B cell (primary cell): ENCODE measurements at regions not wholly inside any gene's neighbourhood (a gene's known extent, or its start where the extent isn't known, plus 50 kb on each side); places are given as distances from the start of the nearest gene placed in this dataset.

Experiments used
- ATAC-seq: fragments of 200-7000 bp; cut with Tn5 transposase; one replicate; pipeline ENCODE4 v1.10.0; 2021; ENCODE audit warnings: low read depth, mild to moderate bottlenecking, moderate number of reproducible peaks, moderate library complexity
- CTCF ChIA-PET: fragments of 350-600 bp; sonication (Branson Sonifier 250); formaldehyde crosslinking; loops from one replicate; lab custom pipeline; 2021; ENCODE audit warnings: antibody characterized with exemption, inconsistent platforms; lab: Charles Lee
- POLR2A ChIA-PET: fragments of 350-600 bp; sonication (Branson Sonifier 250); formaldehyde crosslinking; loops from one replicate; lab custom pipeline; 2021; ENCODE audit warnings: antibody characterized with exemption; lab: Charles Lee
- DNase-seq: peaks from one replicate; pipeline ENCODE4 v3.0.0; 2013
- H2AFZ ChIP-seq: 2 replicates; pipeline ENCODE4 v1.6.1; 2012; ENCODE audit warnings: mild to moderate bottlenecking, low read depth, low read length; ENCODE audit not compliant: insufficient read depth, poor library complexity, severe bottlenecking
- H3K27ac ChIP-seq, 2 donors: 1 replicate in 1 of 2; 2 replicates in 1 of 2; pipeline ENCODE4 v1.5.1; 2012 to 2013; ENCODE audit warnings: low read length in 2 of 2, mild to moderate bottlenecking in 2 of 2, moderate library complexity in 1 of 2
- H3K27me3 ChIP-seq, 4 experiments: fragments of 200-600 bp in 1 of 4; sonication (generic) in 1 of 4; replicated peaks in 1 of 4; 1 replicate in 2 of 4; 2 replicates in 2 of 4; pipeline versions ENCODE4 v1.6.1 to v1.7.0; 2013 to 2016; ENCODE audit warnings: low read length in 3 of 4, mild to moderate bottlenecking in 2 of 4, mixed read lengths in 1 of 4, moderate library complexity in 1 of 4; ENCODE audit not compliant: insufficient read depth in 4 of 4, control insufficient read depth in 3 of 4; ENCODE audit errors: control extremely low read depth in 1 of 4
- H3K36me3 ChIP-seq, 2 experiments: replicated peaks in 1 of 2; 1 replicate in 1 of 2; 2 replicates in 1 of 2; pipeline versions ENCODE4 v1.6.1 to v1.7.1; 2013; ENCODE audit warnings: low read length in 1 of 2; ENCODE audit not compliant: insufficient read depth in 2 of 2, control insufficient read depth in 1 of 2; ENCODE audit errors: control extremely low read depth in 1 of 2, extremely low read depth in 1 of 2
- H3K4me1 ChIP-seq, 2 donors: fragments of 200-600 bp in 1 of 2; sonication (generic) in 1 of 2; 1 replicate in 1 of 2; 2 replicates in 1 of 2; pipeline versions ENCODE4 v1.5.1 to v1.6.1; 2013 to 2017; ENCODE audit warnings: low read length in 2 of 2; ENCODE audit not compliant: control insufficient read depth in 2 of 2, insufficient read depth in 2 of 2
- H3K4me2 ChIP-seq: replicated peaks from 2 replicates; pipeline ENCODE3; 2012; ENCODE audit warnings: mild to moderate bottlenecking, low read depth, low read length; ENCODE audit not compliant: poor library complexity, severe bottlenecking
- H3K4me3 ChIP-seq, 5 experiments: fragments of 200-600 bp in 1 of 5; sonication (generic) in 1 of 5; 1 replicate in 3 of 5; 2 replicates in 2 of 5; pipeline versions ENCODE4 v1.5.1 to v1.7.0; 2011 to 2016; ENCODE audit warnings: low read length in 4 of 5, mild to moderate bottlenecking in 4 of 5, low read depth in 2 of 5, control low read depth in 1 of 5, moderate library complexity in 1 of 5; ENCODE audit not compliant: insufficient read depth in 1 of 5; ENCODE audit errors: control extremely low read depth in 1 of 5, extremely low read depth in 1 of 5
- H3K79me2 ChIP-seq: fragments of 200-600 bp; sonication (generic); one replicate; pipeline ENCODE4 v1.6.0; 2016; ENCODE audit warnings: low read length; ENCODE audit not compliant: control insufficient read depth, insufficient read depth
- H3K9ac ChIP-seq: fragments of 200-600 bp; sonication (generic); 2 replicates; pipeline ENCODE4 v1.6.1; 2017; ENCODE audit warnings: mild to moderate bottlenecking, low read length, moderate library complexity
- H3K9me3 ChIP-seq, 3 donors: one replicate each; pipeline versions ENCODE4 v1.6.1 to v1.7.1; 2013; ENCODE audit warnings: low read length in 2 of 3; ENCODE audit not compliant: control insufficient read depth in 2 of 3, insufficient read depth in 1 of 3; ENCODE audit errors: control extremely low read depth in 1 of 3
- H4K20me1 ChIP-seq: 2 replicates; pipeline ENCODE4 v1.6.0; 2012; ENCODE audit warnings: mild to moderate bottlenecking, low read length; ENCODE audit not compliant: insufficient read depth, control insufficient read depth, poor library complexity, severe bottlenecking
- H3K27ac Mint-ChIP-seq: one replicate; pipeline ENCODE4 v1.8.0; 2021; ENCODE audit warnings: mixed read lengths
- H3K27me3 Mint-ChIP-seq: one replicate; pipeline ENCODE4 v1.8.0; 2021; ENCODE audit warnings: mixed read lengths
- H3K4me1 Mint-ChIP-seq: one replicate; pipeline ENCODE4 v1.8.0; 2021; ENCODE audit warnings: mixed read lengths
- H3K4me3 Mint-ChIP-seq: one replicate; pipeline ENCODE4 v1.8.0; 2021; ENCODE audit warnings: mixed read lengths
- H3K9me3 Mint-ChIP-seq: one replicate; pipeline ENCODE4 v1.8.0; 2022; ENCODE audit warnings: mixed read lengths; ENCODE audit not compliant: insufficient read depth
- EZH2 ChIP-seq: IDR thresholded peaks from 2 replicates; pipeline ENCODE4 v1.6.1; 2012; ENCODE audit warnings: borderline replicate concordance, low read depth, mild to moderate bottlenecking, moderate library complexity, low read length; ENCODE audit not compliant: insufficient read depth, poor library complexity, severe bottlenecking
- WGBS: methylation state at CpG from one replicate; pipeline ENCODE4 v1.1.5; 2013; ENCODE audit warnings: missing lambda C conversion rate; ENCODE audit not compliant: insufficient coverage; 5-methylcytosine and 5-hydroxymethylcytosine counted together
- intact Hi-C: fragments of 100-400 bp; cut with micrococcal nuclease; formaldehyde crosslinking; loops from one replicate; pipeline ENCODE4 v1.10.0; 2022
- TF ChIP-seq, protein P1 (sequence below): fragments of 200-600 bp; IDR thresholded peaks from one replicate; pipeline ENCODE4 v1.8.0; 2022; ENCODE audit warnings: antibody characterized with exemption, mild to moderate bottlenecking

DNA sequence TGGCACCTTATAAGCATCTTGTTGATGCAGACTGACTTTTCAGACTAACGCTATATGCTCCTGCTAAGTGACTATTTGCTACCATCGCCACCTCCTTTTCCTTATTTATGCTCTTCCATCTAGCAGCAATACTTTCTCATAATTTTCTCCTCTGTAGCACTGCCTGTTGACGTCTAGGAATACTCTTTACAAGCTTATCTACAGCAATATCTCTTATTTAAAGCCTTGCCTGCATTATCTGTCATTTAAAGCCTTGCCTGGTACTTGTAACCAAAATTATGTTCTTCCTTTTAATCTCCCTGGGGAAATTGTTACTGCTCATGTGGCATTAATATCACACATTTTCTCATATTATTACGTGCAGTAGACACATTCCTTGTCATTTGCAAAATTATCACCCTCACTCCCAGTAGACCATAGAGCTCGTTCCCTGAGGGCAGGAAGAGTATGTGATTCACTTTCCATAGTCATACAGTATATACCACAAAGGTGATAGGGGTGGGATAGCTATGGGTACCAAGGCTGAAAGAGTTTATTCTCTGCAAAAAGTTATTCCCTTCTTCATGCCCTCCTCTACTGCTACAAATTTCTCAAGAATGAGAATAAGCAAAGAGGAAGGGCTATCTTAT lies 359.7 kb upstream of the PCDH15 start:
- H3K9ac ChIP-seq = no peak overlapping the region
- intact Hi-C loops = no loop called here
- no peaks in the 10 kb centered on the region for H3K27me3 ChIP-seq
- peaks cover 3% of the 10 kb centered on the region for H3K9me3 Mint-ChIP-seq
- H3K79me2 ChIP-seq = no peaks in the 10 kb centered on the region
- ATAC-seq (no peak), DNase-seq (no peak)
- no peaks in the 10 kb centered on the region for H3K4me1 Mint-ChIP-seq
- WGBS = 81% methylated on average over 3 of the region's 5 CpGs
- H3K27ac Mint-ChIP-seq = no peak overlapping the region
- H4K20me1 ChIP-seq = no peaks in the 10 kb centered on the region
- TF ChIP-seq, protein P1, sequence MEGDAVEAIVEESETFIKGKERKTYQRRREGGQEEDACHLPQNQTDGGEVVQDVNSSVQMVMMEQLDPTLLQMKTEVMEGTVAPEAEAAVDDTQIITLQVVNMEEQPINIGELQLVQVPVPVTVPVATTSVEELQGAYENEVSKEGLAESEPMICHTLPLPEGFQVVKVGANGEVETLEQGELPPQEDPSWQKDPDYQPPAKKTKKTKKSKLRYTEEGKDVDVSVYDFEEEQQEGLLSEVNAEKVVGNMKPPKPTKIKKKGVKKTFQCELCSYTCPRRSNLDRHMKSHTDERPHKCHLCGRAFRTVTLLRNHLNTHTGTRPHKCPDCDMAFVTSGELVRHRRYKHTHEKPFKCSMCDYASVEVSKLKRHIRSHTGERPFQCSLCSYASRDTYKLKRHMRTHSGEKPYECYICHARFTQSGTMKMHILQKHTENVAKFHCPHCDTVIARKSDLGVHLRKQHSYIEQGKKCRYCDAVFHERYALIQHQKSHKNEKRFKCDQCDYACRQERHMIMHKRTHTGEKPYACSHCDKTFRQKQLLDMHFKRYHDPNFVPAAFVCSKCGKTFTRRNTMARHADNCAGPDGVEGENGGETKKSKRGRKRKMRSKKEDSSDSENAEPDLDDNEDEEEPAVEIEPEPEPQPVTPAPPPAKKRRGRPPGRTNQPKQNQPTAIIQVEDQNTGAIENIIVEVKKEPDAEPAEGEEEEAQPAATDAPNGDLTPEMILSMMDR = no peak
- no peak for TF ChIP-seq EZH2
- H3K4me2 ChIP-seq = no peak overlapping the region
- H3K27ac ChIP-seq = no peak overlapping the region
- no peaks in the 10 kb centered on the region for H3K27me3 Mint-ChIP-seq
- H3K36me3 ChIP-seq = no peaks in the 10 kb centered on the region
- ChIA-PET POLR2A (no interaction called here), CTCF (no interaction called here)
- no peak overlapping the region for H2AFZ ChIP-seq
- no peaks in the 10 kb centered on the region for H3K9me3 ChIP-seq
- no peak overlapping the region for H3K4me3 ChIP-seq
- H3K4me1 ChIP-seq = no peaks in the 10 kb centered on the region
- H3K4me3 Mint-ChIP-seq = no peak overlapping the region

DNA sequence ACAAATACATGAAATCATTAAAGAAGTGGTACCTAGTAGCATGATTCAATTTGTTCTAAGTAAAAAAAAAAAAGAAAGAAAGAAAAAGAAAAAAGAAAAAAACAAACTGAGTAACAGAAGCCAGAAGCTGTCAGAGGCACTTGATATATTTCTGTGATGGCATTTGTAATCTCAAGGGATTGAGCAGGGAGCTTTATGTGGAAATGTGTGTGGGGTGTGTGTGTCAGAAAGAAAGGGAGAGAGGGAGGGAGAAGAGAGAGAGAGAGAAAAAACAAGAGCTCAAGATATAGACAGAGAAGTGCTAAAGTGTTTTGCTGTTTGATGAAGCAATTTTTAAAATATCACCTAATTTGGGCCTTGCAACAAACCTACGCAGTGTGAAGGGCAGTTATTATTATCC lies 357.6 kb upstream of the PCDH15 start:
- no peak overlapping the region for H3K4me3 ChIP-seq
- no peak overlapping the region for H3K27ac ChIP-seq
- ATAC-seq = no peak
- no CpG with 5 or more reads among the region's 1 CpG for WGBS
- Mint-ChIP-seq H3K27me3 (no peaks in the 10 kb centered on the region), H3K9me3 (peaks cover 3% of the 10 kb centered on the region), H3K4me1 (no peaks in the 10 kb centered on the region), H3K4me3 (no peak overlapping the region), H3K27ac (no peak overlapping the region)
- no peak overlapping the region for H2AFZ ChIP-seq
- intact Hi-C loops = no loop called here
- H3K4me1 ChIP-seq = no peaks in the 10 kb centered on the region
- TF ChIP-seq EZH2 = no peak
- TF ChIP-seq, protein P1 = no peak
- H3K4me2 ChIP-seq = no peak overlapping the region
- ChIA-PET POLR2A (no interaction called here), CTCF (no interaction called here)
- H3K36me3 ChIP-seq = no peaks in the 10 kb centered on the region
- no peaks in the 10 kb centered on the region for H3K79me2 ChIP-seq
- H3K9ac ChIP-seq = no peak overlapping the region
- no peaks in the 10 kb centered on the region for H3K9me3 ChIP-seq
- no peaks in the 10 kb centered on the region for H3K27me3 ChIP-seq
- no peak for DNase-seq
- H4K20me1 ChIP-seq = no peaks in the 10 kb centered on the region
